ENCODE measurements at regions not wholly inside any gene's neighbourhood (a gene's known extent, or its start where the extent isn't known, plus 50 kb on each side); places are given as distances from the start of the nearest gene placed in this dataset.
A peak's percentile ranks its signal among the peaks of the same experiment; 100 is the strongest.
"Not testable (repeated sequence)": the region's sequence is repeated elsewhere in the genome, so short reads cannot be mapped to it uniquely, and the experiment has no call there.

GRCh38 chr11:67893487-67893886, 110.4 kb downstream of the UNC93B1 start:
- H3K4me3 Mint-ChIP-seq (ENCODE audit: unreplicated experiment); CTCF ChIA-PET; H3K36me3 Mint-ChIP-seq (ENCODE audit: insufficient read depth, unreplicated experiment): not testable (repeated sequence)

GRCh38 chr11:67889646-67890045, 114.3 kb downstream of the UNC93B1 start:
- BruUV-seq (replicated peaks); H3K27ac Mint-ChIP-seq (ENCODE audit: low read depth, unreplicated experiment); CTCF ChIA-PET; intact Hi-C loops (cut with micrococcal nuclease); H3K9me3 Mint-ChIP-seq (ENCODE audit: unreplicated experiment); DNase-seq (ENCODE audit: unreplicated experiment); POLR2A ChIA-PET; H3K4me1 Mint-ChIP-seq (ENCODE audit: insufficient read depth, unreplicated experiment); H3K36me3 Mint-ChIP-seq (ENCODE audit: insufficient read depth, unreplicated experiment); H3K4me3 Mint-ChIP-seq (ENCODE audit: unreplicated experiment): not testable (repeated sequence)
- H3K27me3 Mint-ChIP-seq (ENCODE audit: insufficient read depth, unreplicated experiment) = peaks cover 48% of the 10 kb centered on the region

More at GRCh38 chr11:67893487-67893886, 110.4 kb downstream of the UNC93B1 start:
- POLR2A ChIA-PET; H3K9me3 Mint-ChIP-seq (ENCODE audit: unreplicated experiment); intact Hi-C loops (cut with micrococcal nuclease); BruUV-seq (replicated peaks); H3K27ac Mint-ChIP-seq (ENCODE audit: low read depth, unreplicated experiment); DNase-seq (ENCODE audit: unreplicated experiment); H3K4me1 Mint-ChIP-seq (ENCODE audit: insufficient read depth, unreplicated experiment): not testable (repeated sequence)
- peaks cover 21% of the 10 kb centered on the region for H3K27me3 Mint-ChIP-seq (ENCODE audit: insufficient read depth, unreplicated experiment)

DNA sequence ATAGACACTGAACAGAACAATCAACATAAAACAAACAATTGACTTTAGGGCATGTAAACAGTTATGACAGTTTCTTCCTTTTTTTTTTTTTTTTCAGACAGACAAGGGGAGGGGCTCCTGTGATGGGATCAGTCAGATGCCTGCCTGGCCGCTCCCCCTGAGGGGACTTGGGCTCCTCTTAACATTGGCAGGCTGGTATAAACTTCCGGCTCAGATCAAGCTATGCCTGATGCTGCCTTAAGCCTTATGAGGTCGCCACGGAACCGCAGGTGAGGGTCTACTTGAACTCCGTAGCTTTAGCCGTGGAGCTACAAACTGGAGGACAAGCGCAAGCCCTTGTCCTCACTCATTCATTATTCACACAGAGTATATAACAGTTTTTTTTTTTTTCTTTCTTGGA, 115.8 kb downstream of the UNC93B1 start:
- BruUV-seq (replicated peaks); H3K4me3 Mint-ChIP-seq (ENCODE audit: unreplicated experiment); H3K4me1 Mint-ChIP-seq (ENCODE audit: insufficient read depth, unreplicated experiment); intact Hi-C loops (cut with micrococcal nuclease); H3K27ac Mint-ChIP-seq (ENCODE audit: low read depth, unreplicated experiment); H3K9me3 Mint-ChIP-seq (ENCODE audit: unreplicated experiment); POLR2A ChIA-PET; DNase-seq (ENCODE audit: unreplicated experiment); H3K36me3 Mint-ChIP-seq (ENCODE audit: insufficient read depth, unreplicated experiment); CTCF ChIA-PET: not testable (repeated sequence)
- H3K27me3 Mint-ChIP-seq (ENCODE audit: insufficient read depth, unreplicated experiment) = peaks cover 58% of the 10 kb centered on the region

GRCh38 chr11:67886672-67887071, 117.2 kb downstream of the UNC93B1 start:
- CTCF ChIA-PET; H3K27ac Mint-ChIP-seq (ENCODE audit: low read depth, unreplicated experiment); H3K4me1 Mint-ChIP-seq (ENCODE audit: insufficient read depth, unreplicated experiment); H3K9me3 Mint-ChIP-seq (ENCODE audit: unreplicated experiment); intact Hi-C loops (cut with micrococcal nuclease); H3K36me3 Mint-ChIP-seq (ENCODE audit: insufficient read depth, unreplicated experiment); H3K4me3 Mint-ChIP-seq (ENCODE audit: unreplicated experiment); POLR2A ChIA-PET; DNase-seq (ENCODE audit: unreplicated experiment); BruUV-seq (replicated peaks): not testable (repeated sequence)
- peaks cover 62% of the 10 kb centered on the region for H3K27me3 Mint-ChIP-seq (ENCODE audit: insufficient read depth, unreplicated experiment)

- CTCF ChIA-PET; intact Hi-C loops (cut with micrococcal nuclease); DNase-seq (ENCODE audit: unreplicated experiment); H3K36me3 Mint-ChIP-seq (ENCODE audit: insufficient read depth, unreplicated experiment); H3K4me1 Mint-ChIP-seq (ENCODE audit: insufficient read depth, unreplicated experiment); H3K9me3 Mint-ChIP-seq (ENCODE audit: unreplicated experiment); BruUV-seq (replicated peaks); POLR2A ChIA-PET; H3K4me3 Mint-ChIP-seq (ENCODE audit: unreplicated experiment); H3K27ac Mint-ChIP-seq (ENCODE audit: low read depth, unreplicated experiment): not testable (repeated sequence)
- H3K27me3 Mint-ChIP-seq (ENCODE audit: insufficient read depth, unreplicated experiment) = peaks cover 67% of the 10 kb centered on the region
Measured at GRCh38 chr11:67886207-67886606, 117.7 kb downstream of the UNC93B1 start.

- DNase-seq (ENCODE audit: unreplicated experiment); H3K27ac Mint-ChIP-seq (ENCODE audit: low read depth, unreplicated experiment); intact Hi-C loops (cut with micrococcal nuclease); CTCF ChIA-PET; POLR2A ChIA-PET; BruUV-seq (replicated peaks); H3K9me3 Mint-ChIP-seq (ENCODE audit: unreplicated experiment); H3K36me3 Mint-ChIP-seq (ENCODE audit: insufficient read depth, unreplicated experiment); H3K4me1 Mint-ChIP-seq (ENCODE audit: insufficient read depth, unreplicated experiment); H3K4me3 Mint-ChIP-seq (ENCODE audit: unreplicated experiment): not testable (repeated sequence)
- peaks cover 73% of the 10 kb centered on the region for H3K27me3 Mint-ChIP-seq (ENCODE audit: insufficient read depth, unreplicated experiment)
Measured at GRCh38 chr11:67885574-67885973, 118.3 kb downstream of the UNC93B1 start.

DNA sequence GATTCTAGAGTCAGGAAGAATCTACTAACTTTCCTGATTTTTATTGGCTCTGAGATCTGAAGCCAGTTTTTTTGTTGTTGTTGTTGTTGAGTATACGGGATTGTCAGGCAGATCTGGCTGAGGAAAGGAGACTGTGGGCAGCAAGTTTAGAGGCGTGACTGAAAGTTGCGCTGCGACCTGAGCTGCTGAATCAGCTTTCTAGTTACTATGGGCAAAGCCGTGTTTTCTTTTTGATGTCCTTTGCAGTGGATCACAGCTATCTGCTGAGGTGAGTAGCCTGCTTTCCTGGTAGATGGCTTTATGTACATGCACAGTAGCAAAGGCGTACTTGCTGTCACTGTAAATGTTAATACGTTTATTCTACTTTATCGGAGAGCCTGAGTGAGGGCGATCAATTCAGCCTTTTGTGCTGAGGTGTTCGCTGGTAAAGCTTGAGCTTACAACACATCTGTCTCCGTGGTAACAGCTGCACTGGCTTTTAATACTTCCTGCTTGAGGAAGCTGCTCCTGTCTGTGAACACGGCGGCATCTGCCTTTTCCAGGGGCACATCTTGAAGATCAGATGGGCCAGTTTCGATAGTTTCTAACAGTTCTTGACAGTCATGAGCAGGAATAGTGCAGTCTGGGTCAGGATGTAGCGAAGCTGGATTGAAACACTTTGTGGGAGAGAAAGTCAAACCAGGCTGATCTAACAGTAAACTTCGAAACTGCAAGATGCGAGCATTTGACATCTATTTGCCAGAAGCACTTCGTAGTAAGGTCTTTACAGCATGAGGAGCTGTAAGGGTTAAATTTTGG, 118.9 kb downstream of the UNC93B1 start:
- H3K4me3 Mint-ChIP-seq (ENCODE audit: unreplicated experiment) = peak overlapping the region; percentile 68
- H3K27ac Mint-ChIP-seq (ENCODE audit: low read depth, unreplicated experiment); H3K36me3 Mint-ChIP-seq (ENCODE audit: insufficient read depth, unreplicated experiment); intact Hi-C loops (cut with micrococcal nuclease); CTCF ChIA-PET; POLR2A ChIA-PET; H3K4me1 Mint-ChIP-seq (ENCODE audit: insufficient read depth, unreplicated experiment); BruUV-seq (replicated peaks); H3K9me3 Mint-ChIP-seq (ENCODE audit: unreplicated experiment); DNase-seq (ENCODE audit: unreplicated experiment): not testable (repeated sequence)
- peaks cover 76% of the 10 kb centered on the region for H3K27me3 Mint-ChIP-seq (ENCODE audit: insufficient read depth, unreplicated experiment)

GRCh38 chr11:67884073-67884757, 119.7 kb downstream of the UNC93B1 start:
- POLR2A ChIA-PET; H3K4me1 Mint-ChIP-seq (ENCODE audit: insufficient read depth, unreplicated experiment); H3K27ac Mint-ChIP-seq (ENCODE audit: low read depth, unreplicated experiment); intact Hi-C loops (cut with micrococcal nuclease); H3K9me3 Mint-ChIP-seq (ENCODE audit: unreplicated experiment); CTCF ChIA-PET; BruUV-seq (replicated peaks); H3K36me3 Mint-ChIP-seq (ENCODE audit: insufficient read depth, unreplicated experiment); DNase-seq (ENCODE audit: unreplicated experiment): not testable (repeated sequence)
- H3K4me3 Mint-ChIP-seq (ENCODE audit: unreplicated experiment) = peak overlapping the region; percentile 68
- peaks cover 69% of the 10 kb centered on the region for H3K27me3 Mint-ChIP-seq (ENCODE audit: insufficient read depth, unreplicated experiment)

DNA sequence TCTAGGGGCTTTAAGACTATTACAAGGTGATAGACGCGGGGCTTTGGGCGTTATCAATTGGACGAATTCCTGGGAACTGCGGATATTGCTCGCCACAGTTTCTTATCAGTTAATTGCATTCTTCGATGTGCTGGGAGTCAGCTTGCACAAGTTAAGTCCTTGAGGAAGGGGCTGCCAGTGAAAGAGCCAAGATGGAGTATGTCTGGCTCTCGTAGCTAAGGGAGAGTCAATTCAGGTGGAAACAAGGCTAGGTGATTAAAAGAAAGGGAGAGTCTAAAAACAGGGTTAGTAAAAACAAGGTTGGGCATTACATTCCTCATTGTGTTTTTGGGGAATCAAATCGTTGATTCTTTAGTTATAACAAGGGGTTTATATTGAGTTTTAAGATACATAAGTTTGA, 121.6 kb downstream of the UNC93B1 start:
- CTCF ChIA-PET; BruUV-seq (replicated peaks); POLR2A ChIA-PET; H3K27ac Mint-ChIP-seq (ENCODE audit: low read depth, unreplicated experiment); intact Hi-C loops (cut with micrococcal nuclease); H3K9me3 Mint-ChIP-seq (ENCODE audit: unreplicated experiment); H3K4me3 Mint-ChIP-seq (ENCODE audit: unreplicated experiment); H3K36me3 Mint-ChIP-seq (ENCODE audit: insufficient read depth, unreplicated experiment); H3K4me1 Mint-ChIP-seq (ENCODE audit: insufficient read depth, unreplicated experiment); DNase-seq (ENCODE audit: unreplicated experiment): not testable (repeated sequence)
- peaks cover 56% of the 10 kb centered on the region for H3K27me3 Mint-ChIP-seq (ENCODE audit: insufficient read depth, unreplicated experiment)

Measured in MCF 10A (cell line).